GM23338 (cell line): ENCODE measurements at regions not wholly inside any gene's neighbourhood (a gene's known extent, or its start where the extent isn't known, plus 50 kb on each side); places are given as distances from the start of the nearest gene placed in this dataset.

Source experiments
- ATAC-seq: fragments of 200-7000 bp; cut with Tn5 transposase; 3 replicates; pipeline ENCODE4 v1.9.1; 2020
- DNase-seq: peaks from one replicate; pipeline ENCODE4 v3.0.0-alpha.2; 2015; ENCODE audit warnings: low spot score
- H2AFZ ChIP-seq: fragments of 200-600 bp; sonication (generic); 2 replicates; pipeline ENCODE4 v1.8.0; 2016; ENCODE audit warnings: antibody characterized with exemption, mild to moderate bottlenecking, moderate library complexity
- H3F3A ChIP-seq: fragments of 200-600 bp; sonication (generic); replicated peaks from 2 replicates; pipeline ENCODE4 v1.8.0; 2017; ENCODE audit warnings: antibody characterized with exemption, mixed run types, low read depth
- H3K27ac ChIP-seq: fragments of 200-600 bp; sonication (generic); 2 replicates; pipeline ENCODE4 v1.6.1; 2016; ENCODE audit warnings: low read depth
- H3K27me3 ChIP-seq: fragments of 200-600 bp; sonication (generic); 2 replicates; pipeline ENCODE4 v1.8.0; 2016; ENCODE audit warnings: mild to moderate bottlenecking, mixed run types, moderate library complexity; ENCODE audit not compliant: insufficient read depth
- H3K36me3 ChIP-seq: fragments of 200-600 bp; sonication (generic); 2 replicates; pipeline ENCODE4 v1.8.0; 2016; ENCODE audit warnings: mild to moderate bottlenecking; ENCODE audit not compliant: insufficient read depth
- H3K4me1 ChIP-seq: fragments of 200-600 bp; sonication (generic); 2 replicates; pipeline ENCODE4 v1.8.0; 2016; ENCODE audit warnings: mild to moderate bottlenecking, moderate library complexity; ENCODE audit not compliant: insufficient read depth
- H3K4me2 ChIP-seq: fragments of 200-600 bp; sonication (generic); 2 replicates; pipeline ENCODE4 v1.7.1; 2017; ENCODE audit warnings: mixed run types
- H3K4me3 ChIP-seq: fragments of 200-600 bp; sonication (generic); 2 replicates; pipeline ENCODE4 v1.6.1; 2016; ENCODE audit warnings: mixed run types
- H3K79me2 ChIP-seq: fragments of 200-600 bp; sonication (generic); replicated peaks from 2 replicates; pipeline ENCODE4 v1.8.0; 2017; ENCODE audit warnings: mild to moderate bottlenecking; ENCODE audit not compliant: insufficient read depth
- H3K9me2 ChIP-seq: fragments of 200-600 bp; sonication (generic); 2 replicates; pipeline ENCODE4 v1.8.0; 2017; ENCODE audit not compliant: insufficient read depth
- H4K20me1 ChIP-seq: fragments of 200-600 bp; sonication (generic); replicated peaks from 2 replicates; pipeline ENCODE4 v1.8.0; 2017; ENCODE audit warnings: mild to moderate bottlenecking; ENCODE audit not compliant: insufficient read depth
- H3K27ac Mint-ChIP-seq: 2 replicates; pipeline ENCODE4 v1.8.0; 2020; ENCODE audit warnings: inconsistent platforms, mild to moderate bottlenecking, moderate library complexity, mixed read lengths
- H3K27me3 Mint-ChIP-seq: 3 replicates; pipeline ENCODE4 v1.8.0; 2022; ENCODE audit warnings: low read depth, mild to moderate bottlenecking, moderate library complexity, mixed read lengths, inconsistent platforms; ENCODE audit not compliant: insufficient read depth, poor library complexity
- H3K36me3 Mint-ChIP-seq: 3 replicates; pipeline ENCODE4 v1.8.0; 2021; ENCODE audit warnings: low read depth, mild to moderate bottlenecking, inconsistent platforms, moderate library complexity, mixed read lengths
- H3K4me1 Mint-ChIP-seq: 3 replicates; pipeline ENCODE4 v1.8.0; 2020; ENCODE audit warnings: mild to moderate bottlenecking, inconsistent platforms, mixed read lengths
- H3K4me3 Mint-ChIP-seq: 3 replicates; pipeline ENCODE4 v1.8.0; 2021; ENCODE audit warnings: moderate library complexity, mild to moderate bottlenecking, inconsistent platforms, mixed read lengths
- H3K9me3 Mint-ChIP-seq: 3 replicates; pipeline ENCODE4 v1.8.0; 2020; ENCODE audit warnings: moderate library complexity, mild to moderate bottlenecking, inconsistent platforms, mixed read lengths
- CREB1 ChIP-seq: fragments of 250-450 bp; sonication (Bioruptor Pico); IDR thresholded peaks from 2 replicates; pipeline ENCODE4 v1.5.0; 2020; ENCODE audit warnings: low read depth, mild to moderate bottlenecking, moderate library complexity
- CTCF ChIP-seq, 2 experiments: fragments of 200-600 bp in 1 of 2; sonication (generic) in 1 of 2; conservative IDR thresholded peaks; 2 replicates each; pipeline versions ENCODE4 v1.5.1 to v1.6.1; 2016 to 2017; ENCODE audit warnings: antibody characterized with exemption in 2 of 2, low read depth in 2 of 2, mild to moderate bottlenecking in 2 of 2, moderate library complexity in 1 of 2
- ETS1 ChIP-seq: IDR thresholded peaks from 2 replicates; pipeline ENCODE4 v1.6.1; 2016; ENCODE audit warnings: antibody characterized with exemption
- EZH2 ChIP-seq: fragments of 200-600 bp; sonication (generic); IDR thresholded peaks from one replicate; pipeline ENCODE4 v1.8.0; 2017; ENCODE audit warnings: antibody characterized with exemption, mild to moderate bottlenecking, low read depth; ENCODE audit not compliant: unreplicated experiment
- EZH2phosphoT487 ChIP-seq: fragments of 200-600 bp; sonication (generic); IDR thresholded peaks from one replicate; pipeline ENCODE4 v1.8.1; 2018; ENCODE audit warnings: antibody characterized with exemption; ENCODE audit not compliant: unreplicated experiment
- JUNB ChIP-seq: IDR thresholded peaks from one replicate; pipeline ENCODE4 v1.6.1; 2016; ENCODE audit warnings: antibody characterized with exemption; ENCODE audit not compliant: unreplicated experiment
- NANOG ChIP-seq: IDR thresholded peaks from 2 replicates; pipeline ENCODE4 v1.6.1; 2016; ENCODE audit warnings: antibody characterized with exemption, borderline replicate concordance
- POLR2AphosphoS5 ChIP-seq: IDR thresholded peaks from 2 replicates; pipeline ENCODE4 v1.6.1; 2016; ENCODE audit warnings: antibody characterized with exemption, low read depth
- STAT1 ChIP-seq: IDR thresholded peaks from one replicate; pipeline ENCODE4 v1.6.1; 2016; ENCODE audit warnings: antibody characterized with exemption; ENCODE audit not compliant: unreplicated experiment
- ZNF114 ChIP-seq: fragments of 250-450 bp; sonication (Bioruptor Pico); IDR thresholded peaks from 2 replicates; pipeline ENCODE4 v1.5.0; 2020; ENCODE audit warnings: mild to moderate bottlenecking, moderate library complexity
- ZNF331 ChIP-seq: fragments of 250-450 bp; sonication (Bioruptor Pico); IDR thresholded peaks from 2 replicates; pipeline ENCODE4 v1.5.0; 2020; ENCODE audit warnings: low read depth, mild to moderate bottlenecking, moderate library complexity
- ZNF462 ChIP-seq: fragments of 250-450 bp; sonication (Bioruptor Pico); IDR thresholded peaks from 2 replicates; pipeline ENCODE4 v1.5.0; 2020; ENCODE audit warnings: mild to moderate bottlenecking, moderate library complexity

- TF ChIP-seq ZNF462: no peak
These were observed 2353.6 kb downstream of the PCDH7 start (continued) for GRCh38 chr4:33073811-33074210.

GRCh38 chr4:33078145-33078544 lies 2358.0 kb downstream of the PCDH7 start:
- H2AFZ ChIP-seq: no peak overlapping the region
- H3F3A ChIP-seq: no peaks in the 10 kb centered on the region
- Mint-ChIP-seq H3K4me3 (no peak overlapping the region), H3K36me3 (no peaks in the 10 kb centered on the region), H3K4me1 (peaks cover 15% of the 10 kb centered on the region; the same call in 2 of the 3 replicates), H3K27ac (no peak overlapping the region), H3K27me3 (peaks cover 1% of the 10 kb centered on the region), H3K9me3 (no peaks in the 10 kb centered on the region)
- peaks cover 6% of the 10 kb centered on the region; the same call in 1 of the 2 replicates for H3K9me2 ChIP-seq
- ATAC-seq: no peak
- peaks cover 8% of the 10 kb centered on the region; the same call in 1 of the 2 replicates for H3K4me1 ChIP-seq
- no peak for DNase-seq
- H3K79me2 ChIP-seq: no peaks in the 10 kb centered on the region
- no peak overlapping the region for H3K4me2 ChIP-seq
- H3K27me3 ChIP-seq: no peaks in the 10 kb centered on the region
- no peaks in the 10 kb centered on the region for H3K36me3 ChIP-seq
- H4K20me1 ChIP-seq: no peaks in the 10 kb centered on the region
- no peak overlapping the region for H3K27ac ChIP-seq
- no peak overlapping the region for H3K4me3 ChIP-seq
- no peak for TF ChIP-seq EZH2phosphoT487
- no peak for TF ChIP-seq STAT1
- no peak for TF ChIP-seq EZH2
- no peak for TF ChIP-seq ETS1
- TF ChIP-seq NANOG: no peak
- TF ChIP-seq JUNB: no peak
- TF ChIP-seq CTCF (conservative IDR thresholded peaks at IDR 0.05; ENCODE audit: low read depth in 2 of 2): no peak
- TF ChIP-seq ZNF114 (CRISPR knock-in tag): no peak
- no peak for TF ChIP-seq CREB1 (CRISPR knock-in tag)
- no peak for TF ChIP-seq POLR2AphosphoS5
- TF ChIP-seq ZNF331 (CRISPR knock-in tag): no peak
